ENCODE measurements at regions not wholly inside any gene's neighbourhood (a gene's known extent, or its start where the extent isn't known, plus 50 kb on each side); places are given as distances from the start of the nearest gene placed in this dataset.

DNA sequence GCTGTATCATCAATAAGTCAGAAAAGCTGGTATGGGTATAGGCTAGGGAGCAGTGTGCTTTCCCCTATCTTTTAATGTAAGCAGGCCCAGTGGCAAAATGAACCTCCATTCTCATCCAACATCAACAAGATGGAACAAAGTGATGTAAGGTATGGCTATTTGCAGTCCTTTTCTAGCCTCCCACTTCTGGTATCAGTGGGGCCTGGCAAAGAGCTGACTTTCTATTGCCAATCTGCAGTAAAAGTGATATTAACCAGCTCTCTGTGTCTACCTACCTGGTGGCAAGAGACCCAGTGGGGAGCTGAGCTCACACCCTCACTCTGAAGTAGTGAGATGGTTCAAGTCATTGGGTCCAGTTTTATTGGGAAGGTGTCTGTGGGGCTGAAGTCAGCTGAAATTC lies 1492.6 kb downstream of the CDH11 start:
- ChIA-PET POLR2A (no interaction called here), CTCF (no interaction called here)
- H3K4me3 Mint-ChIP-seq (ENCODE audit: unreplicated experiment): no peak overlapping the region
- no peaks in the 10 kb centered on the region for H3K27me3 Mint-ChIP-seq (ENCODE audit: insufficient read depth, unreplicated experiment)
- TF ChIP-seq, protein P1, sequence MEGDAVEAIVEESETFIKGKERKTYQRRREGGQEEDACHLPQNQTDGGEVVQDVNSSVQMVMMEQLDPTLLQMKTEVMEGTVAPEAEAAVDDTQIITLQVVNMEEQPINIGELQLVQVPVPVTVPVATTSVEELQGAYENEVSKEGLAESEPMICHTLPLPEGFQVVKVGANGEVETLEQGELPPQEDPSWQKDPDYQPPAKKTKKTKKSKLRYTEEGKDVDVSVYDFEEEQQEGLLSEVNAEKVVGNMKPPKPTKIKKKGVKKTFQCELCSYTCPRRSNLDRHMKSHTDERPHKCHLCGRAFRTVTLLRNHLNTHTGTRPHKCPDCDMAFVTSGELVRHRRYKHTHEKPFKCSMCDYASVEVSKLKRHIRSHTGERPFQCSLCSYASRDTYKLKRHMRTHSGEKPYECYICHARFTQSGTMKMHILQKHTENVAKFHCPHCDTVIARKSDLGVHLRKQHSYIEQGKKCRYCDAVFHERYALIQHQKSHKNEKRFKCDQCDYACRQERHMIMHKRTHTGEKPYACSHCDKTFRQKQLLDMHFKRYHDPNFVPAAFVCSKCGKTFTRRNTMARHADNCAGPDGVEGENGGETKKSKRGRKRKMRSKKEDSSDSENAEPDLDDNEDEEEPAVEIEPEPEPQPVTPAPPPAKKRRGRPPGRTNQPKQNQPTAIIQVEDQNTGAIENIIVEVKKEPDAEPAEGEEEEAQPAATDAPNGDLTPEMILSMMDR (IDR thresholded peaks at IDR 0.05; ENCODE audit: insufficient read depth in 1 of 2, low read depth in 1 of 2, low read length in 1 of 2, severe bottlenecking in 1 of 2, unreplicated experiment in 1 of 2): no peak
- H3K9me3 ChIP-seq: no peaks in the 10 kb centered on the region
- no peaks in the 10 kb centered on the region for H3K36me3 ChIP-seq (ENCODE audit: control insufficient read depth, insufficient read depth, low read length)
- H3K27ac Mint-ChIP-seq (ENCODE audit: unreplicated experiment): no peak overlapping the region
- H3K4me3 ChIP-seq (ENCODE audit: low read depth, low read length): no peak overlapping the region
- no peaks in the 10 kb centered on the region for H3K27me3 ChIP-seq (replicated peaks; ENCODE audit: control insufficient read depth, insufficient read depth, low read length)
- no peaks in the 10 kb centered on the region for H3K4me1 Mint-ChIP-seq (ENCODE audit: low read depth, unreplicated experiment)
- no peaks in the 10 kb centered on the region for H3K36me3 Mint-ChIP-seq (ENCODE audit: insufficient read depth, unreplicated experiment)
- BruUV-seq (replicated peaks): no TSS peak
- intact Hi-C loops (cut with micrococcal nuclease; ENCODE audit: unreplicated experiment): no loop called here
- peaks cover 23% of the 10 kb centered on the region for H3K9me3 Mint-ChIP-seq (ENCODE audit: unreplicated experiment)
- DNase-seq: no peak
- H3K4me1 ChIP-seq: no peaks in the 10 kb centered on the region

DNA sequence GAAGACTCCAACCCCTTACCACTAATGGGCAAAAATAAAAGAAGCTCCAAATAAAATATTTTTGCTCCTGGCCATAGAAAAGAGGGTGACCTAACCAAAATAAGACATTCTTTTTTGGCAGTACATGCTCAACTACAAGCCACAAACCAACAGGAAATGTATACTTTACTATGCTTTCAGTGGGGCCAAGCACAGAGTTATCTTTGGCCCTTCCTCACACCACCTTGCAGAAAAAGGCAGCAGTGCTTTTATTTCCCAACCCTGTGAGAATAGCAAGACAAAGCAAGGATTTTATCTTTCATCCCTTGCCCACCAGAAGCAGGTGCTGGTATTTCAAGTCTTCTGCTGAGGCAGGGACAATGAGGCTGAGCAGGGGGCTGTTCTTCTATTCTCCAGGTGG lies 1493.1 kb downstream of the CDH11 start:
- intact Hi-C loops (cut with micrococcal nuclease; ENCODE audit: unreplicated experiment): no loop called here
- Histone ChIP-seq H3K4me3 (ENCODE audit: low read depth, low read length) (no peak overlapping the region), H3K4me1 (no peaks in the 10 kb centered on the region), H3K36me3 (ENCODE audit: control insufficient read depth, insufficient read depth, low read length) (no peaks in the 10 kb centered on the region), H3K9me3 (no peaks in the 10 kb centered on the region), H3K27me3 (replicated peaks; ENCODE audit: control insufficient read depth, insufficient read depth, low read length) (no peaks in the 10 kb centered on the region)
- Mint-ChIP-seq H3K27ac (ENCODE audit: unreplicated experiment) (no peak overlapping the region), H3K9me3 (ENCODE audit: unreplicated experiment) (peaks cover 18% of the 10 kb centered on the region), H3K27me3 (ENCODE audit: insufficient read depth, unreplicated experiment) (no peaks in the 10 kb centered on the region), H3K4me3 (ENCODE audit: unreplicated experiment) (no peak overlapping the region), H3K4me1 (ENCODE audit: low read depth, unreplicated experiment) (no peaks in the 10 kb centered on the region), H3K36me3 (ENCODE audit: insufficient read depth, unreplicated experiment) (no peaks in the 10 kb centered on the region)
- no TSS peak for BruUV-seq (replicated peaks)
- TF ChIP-seq, protein P1 (IDR thresholded peaks at IDR 0.05; ENCODE audit: insufficient read depth in 1 of 2, low read depth in 1 of 2, low read length in 1 of 2, severe bottlenecking in 1 of 2, unreplicated experiment in 1 of 2): no peak
- ChIA-PET POLR2A (no interaction called here), CTCF (no interaction called here)
- DNase-seq: no peak

DNA sequence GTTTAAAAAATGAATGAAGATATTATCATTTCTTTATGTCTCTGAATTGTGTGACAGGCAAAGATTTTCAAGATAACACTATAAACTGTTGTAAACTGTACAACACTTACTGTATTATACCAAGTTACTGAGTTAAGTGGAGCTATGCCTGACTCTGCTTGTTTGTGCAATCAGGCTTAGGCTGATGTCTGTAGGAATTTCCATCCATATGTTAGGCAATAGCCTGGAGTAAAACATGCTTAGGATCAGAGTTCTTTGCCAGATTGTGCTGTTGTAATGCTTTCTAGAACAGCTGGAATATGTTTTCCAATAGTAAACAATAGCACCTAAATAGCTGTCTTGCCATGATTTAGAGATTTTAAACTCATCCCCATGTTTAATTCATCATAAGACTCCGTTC lies 1496.7 kb downstream of the CDH11 start:
- ChIA-PET POLR2A (no interaction called here), CTCF (no interaction called here)
- no peaks in the 10 kb centered on the region for H3K9me3 Mint-ChIP-seq (ENCODE audit: unreplicated experiment)
- DNase-seq: no peak
- no peaks in the 10 kb centered on the region for H3K4me1 Mint-ChIP-seq (ENCODE audit: low read depth, unreplicated experiment)
- Histone ChIP-seq H3K4me3 (ENCODE audit: low read depth, low read length) (no peak overlapping the region), H3K27me3 (replicated peaks; ENCODE audit: control insufficient read depth, insufficient read depth, low read length) (no peaks in the 10 kb centered on the region), H3K36me3 (ENCODE audit: control insufficient read depth, insufficient read depth, low read length) (no peaks in the 10 kb centered on the region), H3K9me3 (no peaks in the 10 kb centered on the region), H3K4me1 (no peaks in the 10 kb centered on the region)
- intact Hi-C loops (cut with micrococcal nuclease; ENCODE audit: unreplicated experiment): no loop called here
- no peaks in the 10 kb centered on the region for H3K36me3 Mint-ChIP-seq (ENCODE audit: insufficient read depth, unreplicated experiment)
- H3K27ac Mint-ChIP-seq (ENCODE audit: unreplicated experiment): no peak overlapping the region
- BruUV-seq (replicated peaks): no TSS peak
- TF ChIP-seq, protein P1 (IDR thresholded peaks at IDR 0.05; ENCODE audit: insufficient read depth in 1 of 2, low read depth in 1 of 2, low read length in 1 of 2, severe bottlenecking in 1 of 2, unreplicated experiment in 1 of 2): no peak
- no peak overlapping the region for H3K4me3 Mint-ChIP-seq (ENCODE audit: unreplicated experiment)
- H3K27me3 Mint-ChIP-seq (ENCODE audit: insufficient read depth, unreplicated experiment): no peaks in the 10 kb centered on the region
